Natural killer cell (primary cell): ENCODE measurements at regions not wholly inside any gene's neighbourhood (a gene's known extent, or its start where the extent isn't known, plus 50 kb on each side); places are given as distances from the start of the nearest gene placed in this dataset.

Experiments used
- ATAC-seq, 3 donors: fragments of 150-1000 bp in 2 of 3; fragments of 200-7000 bp in 1 of 3; cut with Tn5 transposase; 1 replicate in 1 of 3; 2 replicates in 2 of 3; pipeline ENCODE4 v1.10.0; 2021; ENCODE audit warnings: mild to moderate bottlenecking in 2 of 3, moderate library complexity in 2 of 3
- DNase-seq, 2 donors: peaks; one replicate each; pipeline versions ENCODE4 v3.0.0 to v3.0.0-alpha.2; 2013 to 2021; ENCODE audit warnings: mixed read lengths in 1 of 2
- H3K27ac ChIP-seq: one replicate; pipeline ENCODE4 v1.5.1; 2013; ENCODE audit warnings: mild to moderate bottlenecking, low read length
- H3K27me3 ChIP-seq: one replicate; pipeline ENCODE4 v1.6.1; 2013; ENCODE audit warnings: low read length; ENCODE audit not compliant: control insufficient read depth, insufficient read depth
- H3K36me3 ChIP-seq: one replicate; pipeline ENCODE4 v1.6.1; 2013; ENCODE audit warnings: low read length; ENCODE audit not compliant: control insufficient read depth, insufficient read depth
- H3K4me1 ChIP-seq: one replicate; pipeline ENCODE4 v1.6.1; 2013; ENCODE audit warnings: low read length; ENCODE audit not compliant: control insufficient read depth, insufficient read depth
- H3K4me3 ChIP-seq: one replicate; pipeline ENCODE4 v1.5.1; 2013; ENCODE audit warnings: low read length
- H3K9me3 ChIP-seq: one replicate; pipeline ENCODE4 v1.6.1; 2013; ENCODE audit warnings: low read length; ENCODE audit not compliant: control insufficient read depth, insufficient read depth
- H3K27ac Mint-ChIP-seq, 2 donors: one replicate each; pipeline ENCODE4 v1.8.0; 2022; ENCODE audit warnings: mild to moderate bottlenecking in 2 of 2, mixed read lengths in 2 of 2, moderate library complexity in 1 of 2
- H3K27me3 Mint-ChIP-seq, 2 donors: one replicate each; pipeline ENCODE4 v1.8.0; 2022; ENCODE audit warnings: low read depth in 2 of 2, mixed read lengths in 2 of 2
- H3K36me3 Mint-ChIP-seq: one replicate; pipeline ENCODE4 v1.8.0; 2022; ENCODE audit warnings: mixed read lengths
- H3K4me1 Mint-ChIP-seq, 2 donors: one replicate each; pipeline ENCODE4 v1.8.0; 2022; ENCODE audit warnings: mixed read lengths in 2 of 2
- H3K4me3 Mint-ChIP-seq: one replicate; pipeline ENCODE4 v1.8.0; 2022; ENCODE audit warnings: mild to moderate bottlenecking, moderate library complexity, mixed read lengths
- H3K9me3 Mint-ChIP-seq, 2 donors: one replicate each; pipeline ENCODE4 v1.8.0; 2022; ENCODE audit warnings: mixed read lengths in 2 of 2
- CTCF ChIP-seq: fragments of 200-600 bp; IDR thresholded peaks from one replicate; pipeline ENCODE4 v1.8.0; 2022; ENCODE audit warnings: antibody characterized with exemption
- WGBS: methylation state at CpG from one replicate; pipeline ENCODE4 v1.1.7; 2013; ENCODE audit warnings: missing lambda C conversion rate; ENCODE audit not compliant: insufficient coverage; 5-methylcytosine and 5-hydroxymethylcytosine counted together
- intact Hi-C: fragments of 100-400 bp; cut with micrococcal nuclease; formaldehyde crosslinking; loops from one replicate; pipeline ENCODE4 v1.14.2; 2022

- TF ChIP-seq CTCF: no peak
- 71% methylated on average over 1 of the region's 1 CpG for WGBS
- intact Hi-C loops: no loop called here
These were observed 218.8 kb upstream of the IL12B start for GRCh38 chr5:159549046-159549445.

GRCh38 chr5:159550951-159551350, 220.7 kb upstream of the IL12B start:
- no peak overlapping the region for H3K4me3 Mint-ChIP-seq
- no peaks in the 10 kb centered on the region for H3K4me1 Mint-ChIP-seq
- Histone ChIP-seq H3K36me3 (no peaks in the 10 kb centered on the region), H3K9me3 (no peaks in the 10 kb centered on the region), H3K4me3 (no peak overlapping the region), H3K27me3 (no peaks in the 10 kb centered on the region), H3K27ac (no peak overlapping the region), H3K4me1 (no peaks in the 10 kb centered on the region)
- DNase-seq: no peak
- intact Hi-C loops: no loop called here
- H3K36me3 Mint-ChIP-seq: no peaks in the 10 kb centered on the region
- 96% methylated on average over 1 of the region's 1 CpG for WGBS
- no peak for ATAC-seq
- peaks cover 2 to 29% of the 10 kb centered on the region in 2 donors for H3K27me3 Mint-ChIP-seq
- TF ChIP-seq CTCF: no peak
- no peak overlapping the region for H3K27ac Mint-ChIP-seq
- no peaks in the 10 kb centered on the region for H3K9me3 Mint-ChIP-seq

More at GRCh38 chr5:159549046-159549445, 218.8 kb upstream of the IL12B start:
- no peaks in the 10 kb centered on the region for H3K36me3 ChIP-seq
- ATAC-seq (no peak), DNase-seq (no peak)
- H3K4me3 ChIP-seq: no peak overlapping the region
- H3K27ac Mint-ChIP-seq: no peak overlapping the region
- H3K27ac ChIP-seq: no peak overlapping the region
- H3K36me3 Mint-ChIP-seq: no peaks in the 10 kb centered on the region
- no peaks in the 10 kb centered on the region for H3K27me3 ChIP-seq
- H3K9me3 ChIP-seq: no peaks in the 10 kb centered on the region
- no peaks in the 10 kb centered on the region for H3K4me1 ChIP-seq
- H3K4me1 Mint-ChIP-seq: no peaks in the 10 kb centered on the region
- H3K9me3 Mint-ChIP-seq: no peaks in the 10 kb centered on the region
- H3K27me3 Mint-ChIP-seq: peaks cover 5 to 29% of the 10 kb centered on the region in 2 donors
- no peak overlapping the region for H3K4me3 Mint-ChIP-seq

GRCh38 chr5:159552751-159553150, 222.5 kb upstream of the IL12B start:
- no peaks in the 10 kb centered on the region for H3K9me3 Mint-ChIP-seq
- H3K27ac ChIP-seq: no peak overlapping the region
- no peaks in the 10 kb centered on the region for H3K27me3 ChIP-seq
- no peak overlapping the region for H3K4me3 Mint-ChIP-seq
- H3K4me3 ChIP-seq: no peak overlapping the region
- peaks cover 2 to 33% of the 10 kb centered on the region in 2 donors for H3K27me3 Mint-ChIP-seq
- WGBS: 95% methylated on average over 3 of the region's 3 CpGs
- no peaks in the 10 kb centered on the region for H3K9me3 ChIP-seq
- no peak for TF ChIP-seq CTCF
- H3K36me3 ChIP-seq: no peaks in the 10 kb centered on the region
- intact Hi-C loops: no loop called here
- H3K4me1 Mint-ChIP-seq: no peaks in the 10 kb centered on the region
- DNase-seq: no peak
- no peak for ATAC-seq
- H3K4me1 ChIP-seq: no peaks in the 10 kb centered on the region
- no peaks in the 10 kb centered on the region for H3K36me3 Mint-ChIP-seq
- no peak overlapping the region for H3K27ac Mint-ChIP-seq

- H3K36me3 Mint-ChIP-seq: no peaks in the 10 kb centered on the region
- WGBS: 28% methylated on average over 2 of the region's 2 CpGs
These were observed 223.5 kb upstream of the IL12B start for GRCh38 chr5:159553792-159554191.

More at GRCh38 chr5:159553792-159554191, 223.5 kb upstream of the IL12B start:
- no peaks in the 10 kb centered on the region for H3K9me3 Mint-ChIP-seq
- TF ChIP-seq CTCF: no peak
- peaks cover 2 to 27% of the 10 kb centered on the region in 2 donors for H3K27me3 Mint-ChIP-seq
- no peak overlapping the region for H3K4me3 ChIP-seq
- no peak overlapping the region for H3K27ac ChIP-seq
- no peaks in the 10 kb centered on the region for H3K9me3 ChIP-seq
- no peak for ATAC-seq
- H3K27ac Mint-ChIP-seq: no peak overlapping the region
- no peak for DNase-seq
- H3K4me3 Mint-ChIP-seq: no peak overlapping the region
- no peaks in the 10 kb centered on the region for H3K4me1 ChIP-seq
- H3K27me3 ChIP-seq: no peaks in the 10 kb centered on the region
- H3K36me3 ChIP-seq: no peaks in the 10 kb centered on the region
- intact Hi-C loops: no loop called here
- no peaks in the 10 kb centered on the region for H3K4me1 Mint-ChIP-seq
